Activated naive CD8-positive, alpha-beta T cell treated with anti-CD3 and anti-CD28 coated beads for 36 hours (primary cell): ENCODE measurements at regions not wholly inside any gene's neighbourhood (a gene's known extent, or its start where the extent isn't known, plus 50 kb on each side); places are given as distances from the start of the nearest gene placed in this dataset.

Source experiments
- DNase-seq: peaks from one replicate; pipeline ENCODE4 v3.0.0; 2021
- H3K27ac Mint-ChIP-seq: one replicate; pipeline ENCODE4 v1.8.0; 2022; ENCODE audit warnings: mild to moderate bottlenecking, moderate library complexity, mixed read lengths
- H3K27me3 Mint-ChIP-seq: one replicate; pipeline ENCODE4 v1.8.0; 2022; ENCODE audit warnings: mild to moderate bottlenecking, mixed read lengths
- H3K36me3 Mint-ChIP-seq: one replicate; pipeline ENCODE4 v1.8.0; 2021; ENCODE audit warnings: mild to moderate bottlenecking, mixed read lengths
- H3K4me1 Mint-ChIP-seq: one replicate; pipeline ENCODE4 v1.8.0; 2021; ENCODE audit warnings: mixed read lengths
- H3K4me3 Mint-ChIP-seq: one replicate; pipeline ENCODE4 v1.8.0; 2022; ENCODE audit warnings: mild to moderate bottlenecking, moderate library complexity, mixed read lengths
- H3K9me3 Mint-ChIP-seq: one replicate; pipeline ENCODE4 v1.8.0; 2022; ENCODE audit warnings: mixed read lengths

- H3K36me3 Mint-ChIP-seq = no peaks in the 10 kb centered on the region
- no peak overlapping the region for H3K4me3 Mint-ChIP-seq
- no peak for DNase-seq
- H3K4me1 Mint-ChIP-seq = no peaks in the 10 kb centered on the region
- H3K9me3 Mint-ChIP-seq = peaks cover 1% of the 10 kb centered on the region
- no peak overlapping the region for H3K27ac Mint-ChIP-seq
- peaks cover 5% of the 10 kb centered on the region for H3K27me3 Mint-ChIP-seq
These were observed 225.2 kb downstream of the BUD13 start for GRCh38 chr11:116547571-116547970.

- Mint-ChIP-seq H3K9me3 (peaks cover 1% of the 10 kb centered on the region), H3K27ac (no peak overlapping the region), H3K36me3 (no peaks in the 10 kb centered on the region), H3K4me1 (no peaks in the 10 kb centered on the region), H3K27me3 (no peaks in the 10 kb centered on the region), H3K4me3 (no peak overlapping the region)
- no peak for DNase-seq
These were observed 226.9 kb downstream of the BUD13 start for GRCh38 chr11:116545912-116546311.

GRCh38 chr11:116544721-116545120 lies 228.1 kb downstream of the BUD13 start:
- Mint-ChIP-seq H3K4me1 (no peaks in the 10 kb centered on the region), H3K27ac (no peak overlapping the region), H3K9me3 (peaks cover 1% of the 10 kb centered on the region), H3K27me3 (no peaks in the 10 kb centered on the region), H3K4me3 (no peak overlapping the region), H3K36me3 (peaks cover 1% of the 10 kb centered on the region)
- no peak for DNase-seq

- Mint-ChIP-seq H3K4me3 (no peak overlapping the region), H3K36me3 (peaks cover 1% of the 10 kb centered on the region), H3K27me3 (no peaks in the 10 kb centered on the region)
These were observed 228.8 kb downstream of the BUD13 start for GRCh38 chr11:116543911-116544475.

GRCh38 chr11:116543099-116543498 lies 229.7 kb downstream of the BUD13 start:
- H3K27me3 Mint-ChIP-seq = no peaks in the 10 kb centered on the region
- no peak overlapping the region for H3K4me3 Mint-ChIP-seq
- no peaks in the 10 kb centered on the region for H3K9me3 Mint-ChIP-seq
- no peak for DNase-seq
- peaks cover 1% of the 10 kb centered on the region for H3K36me3 Mint-ChIP-seq
- no peak overlapping the region for H3K27ac Mint-ChIP-seq
- H3K4me1 Mint-ChIP-seq = no peaks in the 10 kb centered on the region

More at GRCh38 chr11:116543911-116544475, 228.8 kb downstream of the BUD13 start:
- H3K27ac Mint-ChIP-seq = no peak overlapping the region
- H3K4me1 Mint-ChIP-seq = no peaks in the 10 kb centered on the region
- H3K9me3 Mint-ChIP-seq = peaks cover 1% of the 10 kb centered on the region
- no peak for DNase-seq

- Mint-ChIP-seq H3K4me3 (no peak overlapping the region), H3K27ac (no peak overlapping the region), H3K4me1 (no peaks in the 10 kb centered on the region), H3K9me3 (no peaks in the 10 kb centered on the region), H3K36me3 (peaks cover 1% of the 10 kb centered on the region), H3K27me3 (no peaks in the 10 kb centered on the region)
- DNase-seq = no peak
These were observed 230.4 kb downstream of the BUD13 start for GRCh38 chr11:116542406-116542805.

- no peak for DNase-seq
- Mint-ChIP-seq H3K4me1 (no peaks in the 10 kb centered on the region), H3K27me3 (peaks cover 4% of the 10 kb centered on the region), H3K36me3 (peaks cover 1% of the 10 kb centered on the region), H3K27ac (no peak overlapping the region), H3K9me3 (no peaks in the 10 kb centered on the region), H3K4me3 (no peak overlapping the region)
These were observed 231.3 kb downstream of the BUD13 start for GRCh38 chr11:116541460-116541859.

GRCh38 chr11:116540645-116541304 lies 232.0 kb downstream of the BUD13 start:
- Mint-ChIP-seq H3K27me3 (peaks cover 5% of the 10 kb centered on the region), H3K27ac (no peak overlapping the region), H3K9me3 (no peaks in the 10 kb centered on the region), H3K4me1 (no peaks in the 10 kb centered on the region), H3K36me3 (peaks cover 1% of the 10 kb centered on the region), H3K4me3 (no peak overlapping the region)
- DNase-seq = no peak

- Mint-ChIP-seq H3K9me3 (no peaks in the 10 kb centered on the region), H3K4me3 (no peak overlapping the region), H3K36me3 (peaks cover 1% of the 10 kb centered on the region), H3K27ac (no peak overlapping the region), H3K27me3 (peaks cover 5% of the 10 kb centered on the region), H3K4me1 (no peaks in the 10 kb centered on the region)
- no peak for DNase-seq
These were observed 232.9 kb downstream of the BUD13 start for GRCh38 chr11:116539836-116540418.

- Mint-ChIP-seq H3K9me3 (no peaks in the 10 kb centered on the region), H3K4me3 (no peak overlapping the region), H3K36me3 (peaks cover 1% of the 10 kb centered on the region), H3K27ac (no peak overlapping the region), H3K4me1 (no peaks in the 10 kb centered on the region), H3K27me3 (peaks cover 5% of the 10 kb centered on the region)
- DNase-seq = no peak
These were observed 233.6 kb downstream of the BUD13 start for GRCh38 chr11:116539211-116539610.

- no peak overlapping the region for H3K4me3 Mint-ChIP-seq
- no peak for DNase-seq
- H3K27ac Mint-ChIP-seq = no peak overlapping the region
- no peaks in the 10 kb centered on the region for H3K9me3 Mint-ChIP-seq
- no peaks in the 10 kb centered on the region for H3K4me1 Mint-ChIP-seq
- peaks cover 1% of the 10 kb centered on the region for H3K36me3 Mint-ChIP-seq
- peaks cover 5% of the 10 kb centered on the region for H3K27me3 Mint-ChIP-seq
These were observed 234.1 kb downstream of the BUD13 start for GRCh38 chr11:116538677-116539076.

- Mint-ChIP-seq H3K9me3 (no peaks in the 10 kb centered on the region), H3K27me3 (peaks cover 5% of the 10 kb centered on the region), H3K36me3 (peaks cover 1% of the 10 kb centered on the region), H3K27ac (no peak overlapping the region), H3K4me1 (no peaks in the 10 kb centered on the region), H3K4me3 (no peak overlapping the region)
- DNase-seq = no peak
These were observed 235.1 kb downstream of the BUD13 start for GRCh38 chr11:116537709-116538108.

- peaks cover 1% of the 10 kb centered on the region for H3K36me3 Mint-ChIP-seq
- no peaks in the 10 kb centered on the region for H3K9me3 Mint-ChIP-seq
- H3K27me3 Mint-ChIP-seq = peaks cover 8% of the 10 kb centered on the region
- DNase-seq = no peak
- no peak overlapping the region for H3K27ac Mint-ChIP-seq
- H3K4me1 Mint-ChIP-seq = no peaks in the 10 kb centered on the region
- no peak overlapping the region for H3K4me3 Mint-ChIP-seq
These were observed 235.7 kb downstream of the BUD13 start for GRCh38 chr11:116537121-116537520.

GRCh38 chr11:116536416-116536815 lies 236.4 kb downstream of the BUD13 start:
- H3K36me3 Mint-ChIP-seq = peaks cover 1% of the 10 kb centered on the region
- no peak for DNase-seq
- no peak overlapping the region for H3K4me3 Mint-ChIP-seq
- no peak overlapping the region for H3K27ac Mint-ChIP-seq
- no peaks in the 10 kb centered on the region for H3K4me1 Mint-ChIP-seq
- no peaks in the 10 kb centered on the region for H3K9me3 Mint-ChIP-seq
- peaks cover 14% of the 10 kb centered on the region for H3K27me3 Mint-ChIP-seq

- Mint-ChIP-seq H3K9me3 (peaks cover under 1% of the 10 kb centered on the region), H3K36me3 (peaks cover 1% of the 10 kb centered on the region), H3K4me3 (no peak overlapping the region), H3K4me1 (no peaks in the 10 kb centered on the region), H3K27me3 (peaks cover 15% of the 10 kb centered on the region), H3K27ac (no peak overlapping the region)
- DNase-seq = no peak
These were observed 236.8 kb downstream of the BUD13 start for GRCh38 chr11:116535994-116536393.

- Mint-ChIP-seq H3K4me1 (no peaks in the 10 kb centered on the region), H3K4me3 (no peak overlapping the region), H3K27ac (no peak overlapping the region), H3K9me3 (peaks cover 4% of the 10 kb centered on the region), H3K27me3 (peaks cover 22% of the 10 kb centered on the region), H3K36me3 (peaks cover under 1% of the 10 kb centered on the region)
- DNase-seq = no peak
These were observed 237.7 kb downstream of the BUD13 start for GRCh38 chr11:116535120-116535519.
